Colonic mucosa (tissue), 4 donors: ENCODE measurements at regions not wholly inside any gene's neighbourhood (a gene's known extent, or its start where the extent isn't known, plus 50 kb on each side); places are given as distances from the start of the nearest gene placed in this dataset.

Experiments used
- DNase-seq: peaks from one replicate; pipeline ENCODE4 v3.0.0-alpha.2; 2020
- H3K27ac ChIP-seq: fragments of 200-600 bp; one replicate; pipeline ENCODE4 v1.8.0; 2021
- H3K27me3 ChIP-seq: fragments of 200-600 bp; one replicate; pipeline ENCODE4 v1.8.0; 2021
- H3K36me3 ChIP-seq: fragments of 200-600 bp; one replicate; pipeline ENCODE4 v1.8.0; 2021
- H3K4me1 ChIP-seq: fragments of 200-600 bp; one replicate; pipeline ENCODE4 v1.8.0; 2021; ENCODE audit warnings: mild to moderate bottlenecking
- H3K4me3 ChIP-seq: fragments of 200-600 bp; one replicate; pipeline ENCODE4 v1.8.0; 2021
- H3K9ac ChIP-seq, 2 donors: one replicate each; pipeline ENCODE4 v1.7.0; 2013; ENCODE audit warnings: control low read depth in 2 of 2, low read depth in 2 of 2, low read length in 2 of 2
- H3K9me3 ChIP-seq: fragments of 200-600 bp; one replicate; pipeline ENCODE4 v1.8.0; 2021
- intact Hi-C: fragments of 100-400 bp; cut with DNase I; formaldehyde crosslinking; loops from one replicate; pipeline ENCODE4 v1.14.1; 2022
- TF ChIP-seq, protein P1 (sequence below): fragments of 200-600 bp; IDR thresholded peaks from one replicate; pipeline ENCODE4 v1.8.0; 2022; ENCODE audit warnings: antibody characterized with exemption, mild to moderate bottlenecking
- donor health status: healthy.
- donor health status: DM: no; HTN: no; CAD: no.
- donor health status: DM: no; HTN: no; CAD: no.

DNA sequence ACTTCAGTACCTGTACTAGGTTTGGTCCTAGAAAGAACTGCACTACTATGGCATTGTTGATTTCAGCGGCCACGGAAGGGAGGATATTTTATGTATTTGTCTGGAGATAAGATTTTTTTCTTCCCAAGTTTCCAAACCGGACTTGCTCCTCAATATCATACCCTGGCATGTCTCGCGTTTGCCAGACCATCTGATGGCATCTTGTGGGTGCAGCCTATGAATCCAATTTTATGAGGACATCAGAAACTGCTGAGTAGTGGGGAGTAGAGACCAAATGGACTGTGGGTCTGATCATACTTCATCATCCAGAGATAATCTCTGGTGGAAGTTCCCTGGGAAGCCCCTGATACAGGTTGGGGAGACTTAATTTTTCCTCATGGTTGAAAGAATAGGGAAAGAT is 716.1 kb upstream of the WWC1 start:
- H3K4me3 ChIP-seq: no peak overlapping the region
- no peak overlapping the region for H3K27ac ChIP-seq
- TF ChIP-seq, protein P1, sequence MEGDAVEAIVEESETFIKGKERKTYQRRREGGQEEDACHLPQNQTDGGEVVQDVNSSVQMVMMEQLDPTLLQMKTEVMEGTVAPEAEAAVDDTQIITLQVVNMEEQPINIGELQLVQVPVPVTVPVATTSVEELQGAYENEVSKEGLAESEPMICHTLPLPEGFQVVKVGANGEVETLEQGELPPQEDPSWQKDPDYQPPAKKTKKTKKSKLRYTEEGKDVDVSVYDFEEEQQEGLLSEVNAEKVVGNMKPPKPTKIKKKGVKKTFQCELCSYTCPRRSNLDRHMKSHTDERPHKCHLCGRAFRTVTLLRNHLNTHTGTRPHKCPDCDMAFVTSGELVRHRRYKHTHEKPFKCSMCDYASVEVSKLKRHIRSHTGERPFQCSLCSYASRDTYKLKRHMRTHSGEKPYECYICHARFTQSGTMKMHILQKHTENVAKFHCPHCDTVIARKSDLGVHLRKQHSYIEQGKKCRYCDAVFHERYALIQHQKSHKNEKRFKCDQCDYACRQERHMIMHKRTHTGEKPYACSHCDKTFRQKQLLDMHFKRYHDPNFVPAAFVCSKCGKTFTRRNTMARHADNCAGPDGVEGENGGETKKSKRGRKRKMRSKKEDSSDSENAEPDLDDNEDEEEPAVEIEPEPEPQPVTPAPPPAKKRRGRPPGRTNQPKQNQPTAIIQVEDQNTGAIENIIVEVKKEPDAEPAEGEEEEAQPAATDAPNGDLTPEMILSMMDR: no peak
- intact Hi-C loops: no loop called here
- H3K4me1 ChIP-seq: no peaks in the 10 kb centered on the region
- DNase-seq: no peak
- no peak overlapping the region for H3K9ac ChIP-seq
- no peaks in the 10 kb centered on the region for H3K9me3 ChIP-seq
- H3K36me3 ChIP-seq: no peaks in the 10 kb centered on the region
- no peaks in the 10 kb centered on the region for H3K27me3 ChIP-seq

DNA sequence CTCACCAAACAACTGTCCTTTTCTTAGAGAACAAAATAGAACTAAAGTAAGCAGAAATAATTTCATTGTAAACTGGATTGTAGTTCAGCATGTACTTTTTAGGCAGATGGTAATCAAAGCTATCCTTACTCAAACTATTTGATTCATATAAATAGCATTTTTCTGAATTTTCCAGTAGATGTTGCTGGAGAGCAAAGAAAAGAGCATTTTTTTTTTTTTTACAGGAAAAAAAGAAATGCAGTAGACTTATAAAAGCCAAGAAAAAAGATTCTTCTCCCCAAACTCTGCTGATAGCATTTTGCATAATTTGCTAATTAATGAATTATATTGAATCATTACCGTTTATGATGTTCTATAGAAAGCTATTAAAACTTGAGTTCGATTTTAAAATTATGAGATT is 715.3 kb upstream of the WWC1 start:
- Histone ChIP-seq H3K27ac (no peak overlapping the region), H3K9me3 (no peaks in the 10 kb centered on the region), H3K9ac (no peak overlapping the region), H3K4me3 (no peak overlapping the region), H3K4me1 (no peaks in the 10 kb centered on the region), H3K27me3 (no peaks in the 10 kb centered on the region), H3K36me3 (no peaks in the 10 kb centered on the region)
- DNase-seq: no peak
- intact Hi-C loops: no loop called here
- TF ChIP-seq, protein P1: no peak

DNA sequence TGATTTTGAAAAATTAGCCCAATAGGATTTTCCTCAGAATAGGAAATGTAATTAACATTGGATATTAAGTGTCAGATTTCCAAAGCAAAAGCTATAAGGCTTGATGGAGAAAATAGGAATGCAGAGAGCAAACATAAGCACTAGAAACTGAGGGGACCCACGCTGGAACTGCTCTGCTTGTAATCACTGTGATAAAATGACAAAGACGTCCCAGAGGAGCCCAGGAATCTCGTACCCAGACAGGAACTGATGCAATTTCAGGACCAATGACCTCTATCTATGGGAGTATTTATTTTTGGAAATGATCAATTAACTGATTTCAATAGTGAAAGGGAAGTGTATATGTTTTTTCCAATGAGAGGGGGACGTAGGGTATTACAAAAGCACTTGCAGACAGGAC is 714.5 kb upstream of the WWC1 start:
- intact Hi-C loops: no loop called here
- Histone ChIP-seq H3K36me3 (no peaks in the 10 kb centered on the region), H3K4me3 (no peak overlapping the region)

DNA sequence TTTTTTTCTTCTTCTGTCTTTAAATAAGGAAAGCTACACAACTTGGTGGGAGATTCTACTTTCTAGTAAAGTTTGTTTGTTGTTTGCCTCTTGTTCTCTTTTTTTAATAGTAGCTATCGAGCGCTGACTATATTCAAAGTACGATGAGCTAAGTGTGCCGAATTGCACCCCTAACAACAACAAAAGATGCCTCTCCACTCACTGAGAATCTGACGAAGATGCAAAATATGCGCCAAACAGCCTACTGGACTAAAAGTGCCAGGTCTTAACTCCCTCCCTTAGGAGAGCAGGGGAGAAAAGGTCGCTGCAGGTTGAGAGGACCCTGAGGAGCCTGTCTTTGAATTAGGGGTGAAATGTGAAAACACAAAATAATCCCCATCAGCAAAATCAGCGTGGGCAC is 713.8 kb upstream of the WWC1 start:
- H3K4me1 ChIP-seq: no peaks in the 10 kb centered on the region
- no peak overlapping the region for H3K27ac ChIP-seq
- no peak overlapping the region for H3K9ac ChIP-seq
- intact Hi-C loops: no loop called here
- H3K4me3 ChIP-seq: no peak overlapping the region
- no peak for DNase-seq
- H3K9me3 ChIP-seq: no peaks in the 10 kb centered on the region
- H3K36me3 ChIP-seq: no peaks in the 10 kb centered on the region
- TF ChIP-seq, protein P1: no peak
- H3K27me3 ChIP-seq: no peaks in the 10 kb centered on the region

More for the DNA sequence above, 714.5 kb upstream of the WWC1 start:
- TF ChIP-seq, protein P1: no peak
- H3K9ac ChIP-seq: no peak overlapping the region
- H3K27me3 ChIP-seq: no peaks in the 10 kb centered on the region
- no peak for DNase-seq
- H3K4me1 ChIP-seq: no peaks in the 10 kb centered on the region
- H3K27ac ChIP-seq: no peak overlapping the region
- no peaks in the 10 kb centered on the region for H3K9me3 ChIP-seq

DNA sequence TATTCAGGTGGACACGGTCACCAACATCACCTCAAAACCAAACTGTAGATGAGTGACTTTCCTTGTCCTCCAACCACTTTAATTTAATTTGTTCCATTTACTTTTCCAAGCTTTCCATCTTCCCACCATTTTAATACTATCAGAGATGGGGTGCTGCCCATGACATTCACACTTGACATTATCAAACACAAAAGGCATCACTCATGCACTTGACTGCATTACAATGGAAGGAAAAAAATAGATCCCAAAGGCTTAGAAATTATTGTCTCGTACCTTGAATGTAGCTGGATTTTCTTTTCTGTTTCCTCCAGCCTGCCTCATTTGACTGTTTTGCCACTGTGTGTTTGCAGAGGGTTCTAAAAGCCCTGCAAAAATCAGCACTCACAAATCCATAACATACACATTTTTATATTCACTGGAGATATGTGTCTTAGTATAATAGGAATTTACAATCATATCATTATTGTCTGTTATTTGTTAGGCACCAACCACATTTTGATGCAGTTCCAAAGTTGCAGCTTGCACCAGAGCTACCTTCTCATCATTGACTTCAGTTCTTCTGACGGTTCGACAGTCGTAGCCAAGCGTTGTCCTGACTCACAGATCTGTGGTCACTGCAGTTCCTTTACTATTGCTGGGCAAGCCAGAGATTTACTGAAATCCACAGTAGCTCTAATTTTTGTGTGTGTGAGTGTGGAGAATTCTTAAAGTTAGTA is 712.3 kb upstream of the WWC1 start:
- intact Hi-C loops: no loop called here
- TF ChIP-seq, protein P1: no peak
- Histone ChIP-seq H3K9me3 (no peaks in the 10 kb centered on the region), H3K36me3 (no peaks in the 10 kb centered on the region), H3K27ac (no peak overlapping the region), H3K4me1 (no peaks in the 10 kb centered on the region), H3K4me3 (no peak overlapping the region), H3K27me3 (no peaks in the 10 kb centered on the region), H3K9ac (no peak overlapping the region)
- DNase-seq: no peak
